ENCODE measurements at regions not wholly inside any gene's neighbourhood (a gene's known extent, or its start where the extent isn't known, plus 50 kb on each side); places are given as distances from the start of the nearest gene placed in this dataset.

GRCh38 chr2:108106731-108107130 is 120.4 kb downstream of the SLC5A7 start:
- Histone ChIP-seq H3K9ac (ENCODE audit: low read length) (no peak overlapping the region), H3K9me3 (ENCODE audit: insufficient read depth, low read depth, low read length) (no peaks in the 10 kb centered on the region), H3K27me3 (ENCODE audit: insufficient read depth, low read length) (no peaks in the 10 kb centered on the region), H3K4me2 (ENCODE audit: low read length) (no peak overlapping the region), H2AFZ (ENCODE audit: low read depth, low read length) (no peak overlapping the region), H3K4me1 (ENCODE audit: insufficient read depth, low read length) (no peaks in the 10 kb centered on the region), H3K79me2 (ENCODE audit: insufficient read depth, low read length) (no peaks in the 10 kb centered on the region), H3K36me3 (ENCODE audit: insufficient read depth, low read length) (no peaks in the 10 kb centered on the region), H3K27ac (ENCODE audit: low read depth, low read length) (no peak overlapping the region), H4K20me1 (ENCODE audit: insufficient read depth, low read length) (no peaks in the 10 kb centered on the region), H3K4me3 (ENCODE audit: insufficient read depth, low read depth, low read length) (no peak overlapping the region)
- no peak for DNase-seq (ENCODE audit: low read depth)
- no peak for FAIRE-seq
- Mint-ChIP-seq H3K36me3 (ENCODE audit: low read depth, unreplicated experiment) (no peaks in the 10 kb centered on the region), H3K4me1 (ENCODE audit: low read depth, unreplicated experiment) (no peaks in the 10 kb centered on the region), H3K4me3 (ENCODE audit: unreplicated experiment) (no peak overlapping the region), H3K9me3 (ENCODE audit: unreplicated experiment) (peaks cover 2% of the 10 kb centered on the region), H3K27me3 (ENCODE audit: low read depth, unreplicated experiment) (peaks cover 3% of the 10 kb centered on the region), H3K27ac (ENCODE audit: unreplicated experiment) (no peak overlapping the region)
- TF ChIP-seq EZH2 (IDR thresholded peaks at IDR 0.05; ENCODE audit: insufficient read depth, low read length) (no peak), CTCF (IDR thresholded peaks at IDR 0.05; ENCODE audit: insufficient read depth, low read depth, low read length) (no peak)

- Mint-ChIP-seq H3K4me1 (ENCODE audit: low read depth, unreplicated experiment) (no peaks in the 10 kb centered on the region), H3K4me3 (ENCODE audit: unreplicated experiment) (no peak overlapping the region), H3K36me3 (ENCODE audit: low read depth, unreplicated experiment) (no peaks in the 10 kb centered on the region), H3K27me3 (ENCODE audit: low read depth, unreplicated experiment) (no peaks in the 10 kb centered on the region), H3K27ac (ENCODE audit: unreplicated experiment) (no peak overlapping the region), H3K9me3 (ENCODE audit: unreplicated experiment) (peaks cover 2% of the 10 kb centered on the region)
- Histone ChIP-seq H3K36me3 (ENCODE audit: insufficient read depth, low read length) (no peaks in the 10 kb centered on the region), H3K27me3 (ENCODE audit: insufficient read depth, low read length) (no peaks in the 10 kb centered on the region), H4K20me1 (ENCODE audit: insufficient read depth, low read length) (no peaks in the 10 kb centered on the region), H3K4me3 (ENCODE audit: insufficient read depth, low read depth, low read length) (no peak overlapping the region), H3K4me2 (ENCODE audit: low read length) (no peak overlapping the region), H2AFZ (ENCODE audit: low read depth, low read length) (no peak overlapping the region), H3K9ac (ENCODE audit: low read length) (no peak overlapping the region), H3K79me2 (ENCODE audit: insufficient read depth, low read length) (no peaks in the 10 kb centered on the region), H3K9me3 (ENCODE audit: insufficient read depth, low read depth, low read length) (peaks cover 5% of the 10 kb centered on the region), H3K27ac (ENCODE audit: low read depth, low read length) (no peak overlapping the region), H3K4me1 (ENCODE audit: insufficient read depth, low read length) (no peaks in the 10 kb centered on the region)
- no peak for TF ChIP-seq CTCF (IDR thresholded peaks at IDR 0.05; ENCODE audit: insufficient read depth, low read depth, low read length)
- TF ChIP-seq EZH2 (IDR thresholded peaks at IDR 0.05; ENCODE audit: insufficient read depth, low read length): no peak
- DNase-seq (ENCODE audit: low read depth) (no peak), FAIRE-seq (no peak)
Observed at GRCh38 chr2:108111936-108112335, 125.6 kb downstream of the SLC5A7 start.

GRCh38 chr2:108115868-108116267 is 123.9 kb upstream of the SULT1C3 start:
- H3K27me3 ChIP-seq (ENCODE audit: insufficient read depth, low read length): no peaks in the 10 kb centered on the region
- FAIRE-seq: no peak
- H3K4me3 Mint-ChIP-seq (ENCODE audit: unreplicated experiment): no peak overlapping the region

More at GRCh38 chr2:108115868-108116267, 123.9 kb upstream of the SULT1C3 start:
- H3K9me3 Mint-ChIP-seq (ENCODE audit: unreplicated experiment): no peaks in the 10 kb centered on the region
- H3K27ac ChIP-seq (ENCODE audit: low read depth, low read length): no peak overlapping the region
- DNase-seq (ENCODE audit: low read depth): no peak
- H3K36me3 ChIP-seq (ENCODE audit: insufficient read depth, low read length): no peaks in the 10 kb centered on the region
- no peak overlapping the region for H3K27ac Mint-ChIP-seq (ENCODE audit: unreplicated experiment)
- no peaks in the 10 kb centered on the region for H3K79me2 ChIP-seq (ENCODE audit: insufficient read depth, low read length)
- H3K4me3 ChIP-seq (ENCODE audit: insufficient read depth, low read depth, low read length): no peak overlapping the region
- H3K4me1 ChIP-seq (ENCODE audit: insufficient read depth, low read length): no peaks in the 10 kb centered on the region
- H3K4me2 ChIP-seq (ENCODE audit: low read length): no peak overlapping the region
- peaks cover 5% of the 10 kb centered on the region for H3K9me3 ChIP-seq (ENCODE audit: insufficient read depth, low read depth, low read length)
- no peak overlapping the region for H2AFZ ChIP-seq (ENCODE audit: low read depth, low read length)
- H3K27me3 Mint-ChIP-seq (ENCODE audit: low read depth, unreplicated experiment): no peaks in the 10 kb centered on the region
- no peaks in the 10 kb centered on the region for H3K36me3 Mint-ChIP-seq (ENCODE audit: low read depth, unreplicated experiment)
- TF ChIP-seq CTCF (IDR thresholded peaks at IDR 0.05; ENCODE audit: insufficient read depth, low read depth, low read length) (no peak), EZH2 (IDR thresholded peaks at IDR 0.05; ENCODE audit: insufficient read depth, low read length) (no peak)
- no peaks in the 10 kb centered on the region for H3K4me1 Mint-ChIP-seq (ENCODE audit: low read depth, unreplicated experiment)
- H4K20me1 ChIP-seq (ENCODE audit: insufficient read depth, low read length): no peaks in the 10 kb centered on the region
- H3K9ac ChIP-seq (ENCODE audit: low read length): no peak overlapping the region
